Ramos (cell line): ENCODE measurements at regions not wholly inside any gene's neighbourhood (a gene's known extent, or its start where the extent isn't known, plus 50 kb on each side); places are given as distances from the start of the nearest gene placed in this dataset.

Experiments
- in situ Hi-C: fragments of 300-500 bp; cut with MboI; formaldehyde crosslinking; loops from one replicate; pipeline ENCODE4 v1.14.3; 2022; ENCODE audit warnings: low sequenced_read_pairs; ENCODE audit not compliant: unreplicated experiment

DNA sequence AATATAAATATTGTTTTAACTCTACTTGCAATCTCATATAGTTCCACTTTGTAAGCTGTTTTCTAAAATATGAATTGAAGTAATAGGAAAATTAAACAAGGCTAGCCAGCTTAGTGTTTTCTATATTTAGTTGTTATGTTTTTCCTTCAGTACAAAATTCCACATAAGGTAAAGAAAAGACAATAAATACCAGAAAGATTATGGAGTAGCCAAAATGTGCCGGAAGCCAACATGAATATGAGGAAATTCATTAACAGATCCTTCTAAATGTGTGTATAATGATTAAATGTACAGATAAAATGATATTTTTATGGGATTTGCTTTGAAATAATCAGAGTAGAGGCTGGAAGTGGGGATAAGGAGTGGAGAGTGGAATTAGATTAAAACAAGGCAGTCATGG, 52.5 kb upstream of the COL21A1 start:
- in situ Hi-C loops: no loop called here

DNA sequence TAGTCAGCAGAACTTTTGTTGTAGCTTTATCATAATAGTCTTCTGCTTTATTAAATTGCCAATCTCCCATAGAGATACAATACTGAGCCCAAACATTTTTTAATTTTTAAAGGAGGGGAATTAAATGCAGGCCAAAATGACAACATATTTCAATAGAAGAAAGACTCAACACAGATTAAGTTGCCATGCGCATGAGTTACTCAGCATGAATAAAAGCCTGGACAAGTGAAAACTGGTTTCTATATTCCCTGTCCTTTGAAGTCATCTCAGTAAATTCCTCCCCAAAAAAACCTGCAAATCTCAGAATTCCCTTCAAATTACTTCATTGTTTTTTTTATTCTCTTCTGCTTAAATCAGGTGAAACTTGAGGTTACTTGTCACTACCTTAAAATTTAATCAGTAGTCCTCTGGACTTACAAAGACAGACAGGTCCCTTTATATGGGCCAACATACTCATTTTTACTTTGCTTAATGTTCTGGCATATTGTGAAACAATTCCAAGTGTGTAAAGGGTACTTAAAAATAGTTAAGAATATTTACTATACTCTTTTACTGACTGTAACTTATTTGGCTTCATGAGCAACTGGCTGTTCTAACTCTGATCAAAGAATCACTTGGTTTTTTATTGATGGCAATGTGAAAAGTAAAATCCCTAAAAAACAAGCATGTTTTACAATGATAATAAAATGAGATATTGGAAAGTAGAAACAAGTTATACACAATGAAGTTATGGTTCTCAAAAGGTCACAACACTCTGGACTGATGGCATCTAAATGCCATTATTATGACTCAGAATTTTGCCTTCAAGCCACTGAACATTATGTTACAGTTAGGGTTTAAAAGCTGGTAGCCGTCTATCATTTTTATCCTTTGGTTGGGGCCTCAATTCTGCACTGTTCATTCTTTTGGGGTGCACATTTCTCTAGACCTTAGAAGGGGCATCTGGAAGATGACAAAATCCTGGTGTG, 49.9 kb upstream of the COL21A1 start:
- in situ Hi-C loops: no loop called here
